Adrenal gland (tissue), 5 donors: ENCODE measurements at regions not wholly inside any gene's neighbourhood (a gene's known extent, or its start where the extent isn't known, plus 50 kb on each side); places are given as distances from the start of the nearest gene placed in this dataset.

Source experiments
- CTCF ChIP-seq, 6 experiments: fragments of 450-650 bp in 4 of 6; fragments of 200-600 bp in 2 of 6; sonication (generic) in 1 of 6; IDR thresholded peaks; 1 replicate in 5 of 6; 2 replicates in 1 of 6; pipeline versions ENCODE4 v1.5.1 to v1.8.0; 2016 to 2021; ENCODE audit warnings: antibody characterized with exemption in 6 of 6, mild to moderate bottlenecking in 2 of 6, moderate library complexity in 1 of 6
- POLR2A ChIP-seq, 2 donors: fragments of 450-650 bp; IDR thresholded peaks; one replicate each; pipeline ENCODE4 v1.6.1; 2017; ENCODE audit warnings: antibody characterized with exemption in 2 of 2, mild to moderate bottlenecking in 2 of 2, moderate library complexity in 1 of 2
- donor health status: DM: no; HTN: no; CAD: no.

- TF ChIP-seq POLR2A (IDR thresholded peaks at IDR 0.05) (no peak), CTCF (IDR thresholded peaks at IDR 0.05) (no peak)
These were observed 117.7 kb upstream of the PLCB4 start for GRCh38 chr20:8951164-8951563.
